ENCODE measurements at regions not wholly inside any gene's neighbourhood (a gene's known extent, or its start where the extent isn't known, plus 50 kb on each side); places are given as distances from the start of the nearest gene placed in this dataset.

DNA sequence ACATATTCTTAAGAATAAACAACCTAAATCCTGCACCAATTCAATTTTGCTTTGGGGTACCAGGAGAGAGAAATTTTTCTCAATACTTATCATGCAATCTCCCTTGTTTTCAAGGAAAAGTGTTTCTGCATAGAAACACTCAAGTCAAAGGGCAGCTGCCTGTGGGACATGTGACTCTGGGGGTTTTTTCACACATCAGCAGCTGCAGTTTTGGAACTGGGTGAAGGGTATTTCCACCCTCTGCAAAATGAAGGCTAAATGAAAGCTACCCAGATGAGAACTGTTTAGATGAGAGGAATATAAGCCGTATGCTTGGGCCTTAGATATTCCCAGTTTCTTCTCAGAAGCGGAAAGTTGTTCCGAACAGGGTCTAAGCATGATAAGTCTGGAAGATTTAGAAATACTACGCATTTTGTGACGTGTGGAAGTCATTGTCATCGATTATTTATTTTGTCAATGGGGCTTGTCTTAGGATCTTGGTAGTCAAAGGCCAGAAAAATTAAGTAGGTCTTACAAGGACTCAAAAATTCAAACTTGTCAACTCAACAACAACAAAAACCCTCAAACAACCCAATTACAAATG, 64.3 kb upstream of the BOD1 start:
- TF ChIP-seq CTCF (IDR thresholded peaks at IDR 0.05) (no peak), POLR2AphosphoS5 (IDR thresholded peaks at IDR 0.05; ENCODE audit: low read depth, low read length) (no peak), REST (IDR thresholded peaks at IDR 0.05; ENCODE audit: insufficient read depth in 1 of 2, low read depth in 2 of 2, low read length in 1 of 2) (no peak)
